ENCODE measurements at regions not wholly inside any gene's neighbourhood (a gene's known extent, or its start where the extent isn't known, plus 50 kb on each side); places are given as distances from the start of the nearest gene placed in this dataset.

GRCh38 chr5:74282490-74282889 lies 358.0 kb downstream of the ENC1 start:
- DNase-seq = no peak

- no peak for DNase-seq
These were observed 359.4 kb downstream of the ENC1 start for GRCh38 chr5:74281166-74281565.

- no peak for DNase-seq
These were observed 360.2 kb downstream of the ENC1 start for GRCh38 chr5:74280306-74280705.

GRCh38 chr5:74279244-74279643 lies 361.3 kb downstream of the ENC1 start:
- no peak for DNase-seq

- DNase-seq = no peak
These were observed 363.1 kb downstream of the ENC1 start for GRCh38 chr5:74277418-74277817.

GRCh38 chr5:74275171-74275992 lies 365.1 kb downstream of the ENC1 start:
- no peak for DNase-seq

- no peak for DNase-seq
These were observed 366.2 kb downstream of the ENC1 start for GRCh38 chr5:74274326-74274725.

- DNase-seq = no peak
These were observed 367.6 kb downstream of the ENC1 start for GRCh38 chr5:74272831-74273451.

- no peak for DNase-seq
These were observed 368.3 kb downstream of the ENC1 start for GRCh38 chr5:74272024-74272775.

GRCh38 chr5:74268297-74268696 lies 372.2 kb downstream of the ENC1 start:
- no peak for DNase-seq

- DNase-seq = no peak
These were observed 373.7 kb downstream of the ENC1 start for GRCh38 chr5:74266836-74267235.

- DNase-seq = no peak
These were observed 374.4 kb downstream of the ENC1 start for GRCh38 chr5:74266132-74266531.

GRCh38 chr5:74262544-74263207 lies 377.9 kb downstream of the ENC1 start:
- no peak for DNase-seq

- no peak for DNase-seq
These were observed 378.7 kb downstream of the ENC1 start for GRCh38 chr5:74261866-74262265.

- DNase-seq = no peak
These were observed 379.1 kb downstream of the ENC1 start for GRCh38 chr5:74261421-74261820.

GRCh38 chr5:74259572-74259971 lies 381.0 kb downstream of the ENC1 start:
- no peak for DNase-seq

- DNase-seq = no peak
These were observed 382.2 kb downstream of the ENC1 start for GRCh38 chr5:74258314-74258665.

- DNase-seq = no peak
These were observed 382.7 kb downstream of the ENC1 start for GRCh38 chr5:74257645-74258313.

- no peak for DNase-seq
These were observed 383.4 kb downstream of the ENC1 start for GRCh38 chr5:74257060-74257527.

- DNase-seq = no peak
These were observed 384.7 kb downstream of the ENC1 start for GRCh38 chr5:74255692-74256392.

GRCh38 chr5:74254257-74254656 lies 386.3 kb downstream of the ENC1 start:
- DNase-seq = no peak

GRCh38 chr5:74252044-74252443 lies 388.5 kb downstream of the ENC1 start:
- no peak for DNase-seq

All from CD4-positive, alpha-beta T cell treated with Interleukin-4 for 1 hour (primary cell).